ENCODE measurements at regions not wholly inside any gene's neighbourhood (a gene's known extent, or its start where the extent isn't known, plus 50 kb on each side); places are given as distances from the start of the nearest gene placed in this dataset.

GRCh38 chr1:82195245-82195644, 394.5 kb downstream of the ADGRL2 start:
- TF ChIP-seq EZH2 (IDR thresholded peaks at IDR 0.05) (no peak), POLR2AphosphoS5 (IDR thresholded peaks at IDR 0.05; ENCODE audit: borderline replicate concordance, low read depth, low read length) (no peak)

Data from SK-N-MC (cell line).